Esophagus muscularis mucosa (tissue), 3 donors: ENCODE measurements at regions not wholly inside any gene's neighbourhood (a gene's known extent, or its start where the extent isn't known, plus 50 kb on each side); places are given as distances from the start of the nearest gene placed in this dataset.

Experiments used
- POLR2A ChIP-seq: fragments of 450-650 bp; IDR thresholded peaks from one replicate; pipeline ENCODE4 v1.6.1; 2017; ENCODE audit warnings: antibody characterized with exemption, moderate library complexity, mild to moderate bottlenecking, low read depth
- TF ChIP-seq, protein P1 (sequence below), 3 experiments: fragments of 200-600 bp in 2 of 3; fragments of 450-650 bp in 1 of 3; sonication (generic) in 2 of 3; IDR thresholded peaks; one replicate each; pipeline ENCODE4 v1.5.1; 2017 to 2019; ENCODE audit warnings: antibody characterized with exemption in 3 of 3, mild to moderate bottlenecking in 2 of 3, moderate library complexity in 1 of 3

DNA sequence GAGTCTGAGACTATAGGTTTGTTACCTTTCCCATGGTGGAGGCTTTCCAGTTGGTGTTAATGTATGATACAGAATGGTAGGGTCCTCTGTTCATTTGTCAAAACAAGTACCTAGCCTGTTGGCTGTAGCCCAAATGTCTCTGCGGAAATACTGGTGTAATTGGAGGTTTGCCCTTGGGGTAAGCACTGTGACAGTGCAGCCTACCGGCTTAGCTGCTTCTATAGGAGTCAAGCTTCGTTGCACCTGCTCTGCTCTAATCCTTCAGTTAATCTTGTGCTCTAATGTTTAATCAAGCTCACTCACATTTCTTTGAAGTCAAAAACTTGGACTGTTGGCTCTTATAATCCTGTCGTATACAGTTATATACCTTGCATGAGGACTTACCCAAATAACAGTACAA, 203.4 kb downstream of the CCNG2 start:
- no peak for TF ChIP-seq POLR2A
- TF ChIP-seq, protein P1, sequence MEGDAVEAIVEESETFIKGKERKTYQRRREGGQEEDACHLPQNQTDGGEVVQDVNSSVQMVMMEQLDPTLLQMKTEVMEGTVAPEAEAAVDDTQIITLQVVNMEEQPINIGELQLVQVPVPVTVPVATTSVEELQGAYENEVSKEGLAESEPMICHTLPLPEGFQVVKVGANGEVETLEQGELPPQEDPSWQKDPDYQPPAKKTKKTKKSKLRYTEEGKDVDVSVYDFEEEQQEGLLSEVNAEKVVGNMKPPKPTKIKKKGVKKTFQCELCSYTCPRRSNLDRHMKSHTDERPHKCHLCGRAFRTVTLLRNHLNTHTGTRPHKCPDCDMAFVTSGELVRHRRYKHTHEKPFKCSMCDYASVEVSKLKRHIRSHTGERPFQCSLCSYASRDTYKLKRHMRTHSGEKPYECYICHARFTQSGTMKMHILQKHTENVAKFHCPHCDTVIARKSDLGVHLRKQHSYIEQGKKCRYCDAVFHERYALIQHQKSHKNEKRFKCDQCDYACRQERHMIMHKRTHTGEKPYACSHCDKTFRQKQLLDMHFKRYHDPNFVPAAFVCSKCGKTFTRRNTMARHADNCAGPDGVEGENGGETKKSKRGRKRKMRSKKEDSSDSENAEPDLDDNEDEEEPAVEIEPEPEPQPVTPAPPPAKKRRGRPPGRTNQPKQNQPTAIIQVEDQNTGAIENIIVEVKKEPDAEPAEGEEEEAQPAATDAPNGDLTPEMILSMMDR (IDR thresholded peaks at IDR 0.05), result no peak
